Small intestine (tissue), 7 donors: ENCODE measurements at regions not wholly inside any gene's neighbourhood (a gene's known extent, or its start where the extent isn't known, plus 50 kb on each side); places are given as distances from the start of the nearest gene placed in this dataset.

Experiments used
- DNase-seq, 2 donors: peaks; one replicate each; pipeline versions ENCODE4 v3.0.0 to v3.0.0-alpha.2; 2013
- FAIRE-seq: peaks from 2 replicates; lab custom pipeline; 2012; peaks lifted over from hg19 to GRCh38; lab: Jason Lieb, UNC
- H3K27ac ChIP-seq, 3 donors: one replicate each; pipeline ENCODE4 v1.5.1; 2013; ENCODE audit warnings: low read length in 2 of 3, mild to moderate bottlenecking in 2 of 3, control low read depth in 1 of 3, inconsistent platforms in 1 of 3, low read depth in 1 of 3, moderate library complexity in 1 of 3
- H3K27me3 ChIP-seq, 3 donors: one replicate each; pipeline ENCODE4 v1.6.1; 2013; ENCODE audit warnings: low read length in 3 of 3, inconsistent platforms in 1 of 3; ENCODE audit not compliant: control insufficient read depth in 3 of 3, insufficient read depth in 3 of 3
- H3K36me3 ChIP-seq, 3 donors: one replicate each; pipeline ENCODE4 v1.6.1; 2013; ENCODE audit warnings: low read length in 3 of 3, inconsistent platforms in 1 of 3, low read depth in 1 of 3, mild to moderate bottlenecking in 1 of 3, moderate library complexity in 1 of 3; ENCODE audit not compliant: control insufficient read depth in 3 of 3, insufficient read depth in 2 of 3
- H3K4me1 ChIP-seq, 3 donors: one replicate each; pipeline ENCODE4 v1.6.1; 2013; ENCODE audit warnings: low read length in 2 of 3, inconsistent platforms in 1 of 3, low read depth in 1 of 3, mild to moderate bottlenecking in 1 of 3, moderate library complexity in 1 of 3; ENCODE audit not compliant: control insufficient read depth in 3 of 3, insufficient read depth in 2 of 3
- H3K4me3 ChIP-seq, 3 donors: one replicate each; pipeline ENCODE4 v1.5.1; 2013; ENCODE audit warnings: low read length in 3 of 3, control low read depth in 1 of 3, inconsistent platforms in 1 of 3, low read depth in 1 of 3, mild to moderate bottlenecking in 1 of 3, moderate library complexity in 1 of 3
- H3K9me3 ChIP-seq, 2 donors: one replicate each; pipeline ENCODE4 v1.6.1; 2013; ENCODE audit warnings: low read depth in 1 of 2, low read length in 1 of 2; ENCODE audit not compliant: control insufficient read depth in 2 of 2, insufficient read depth in 1 of 2
- WGBS, 3 donors: extraction: QIAGEN DNeasy Blood & Tissue Kit; methylation state at CpG; one replicate each; pipeline ENCODE4 v1.1.7; 2013; 5-methylcytosine and 5-hydroxymethylcytosine counted together
- donor health status: healthy with polysubstance abuse.
- donor health status: control.
- donor health status: control.
- donor health status: Bipolar disorder and iron deficiency.
- donor health status: healthy.

DNA sequence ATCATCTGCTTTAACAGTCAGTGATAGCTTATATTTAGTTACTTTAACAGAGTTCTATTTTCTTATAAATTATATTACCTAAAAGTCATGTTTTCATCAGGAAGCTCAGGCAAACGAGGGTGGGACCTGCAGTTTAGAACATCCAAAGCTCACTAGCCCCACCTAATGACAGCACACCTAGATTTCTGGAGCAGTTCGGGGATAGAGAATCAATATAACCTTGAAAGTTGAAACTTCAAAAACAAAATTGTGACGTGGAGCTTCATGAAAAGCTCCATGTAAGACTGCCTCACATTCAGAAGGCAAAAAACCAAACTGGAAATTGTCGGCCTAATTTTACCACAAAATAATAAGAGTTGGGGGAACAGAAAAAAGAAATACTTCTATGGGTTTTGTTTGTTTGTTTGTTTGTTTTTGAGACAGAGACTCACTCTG is 185.9 kb upstream of the CCDC150 start:
- DNase-seq = peak; percentile 20 to 31
- FAIRE-seq = no peak

DNA sequence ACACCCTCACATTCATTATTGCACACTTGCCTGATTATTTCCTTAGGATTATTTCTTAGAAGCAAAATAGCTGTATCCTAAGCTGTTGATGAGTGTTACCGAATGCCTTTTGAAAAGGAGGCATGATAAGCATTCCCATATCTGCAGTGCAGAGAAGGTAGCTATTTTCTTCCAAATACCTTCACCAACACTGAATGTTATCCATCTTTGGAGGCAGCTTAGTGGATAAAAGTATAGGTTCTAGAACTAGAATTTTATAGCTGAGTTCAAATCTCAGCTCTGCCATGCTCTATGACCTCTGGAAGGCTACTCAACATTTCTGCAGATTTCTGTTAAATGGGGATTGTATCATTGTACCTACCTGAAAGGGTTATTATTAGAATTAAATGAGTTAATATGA is 185.0 kb upstream of the CCDC150 start:
- Histone ChIP-seq H3K4me1 (no peaks in the 10 kb centered on the region), H3K36me3 (no peaks in the 10 kb centered on the region), H3K4me3 (no peak overlapping the region), H3K27ac (no peak overlapping the region), H3K9me3 (no peaks in the 10 kb centered on the region), H3K27me3 (no peaks in the 10 kb centered on the region)
- no peak for FAIRE-seq
- 89 to 97% (median 94%) methylated on average over 1 of the region's 1 CpG for WGBS, 3 donors
- no peak for DNase-seq

More for the DNA sequence above, 185.9 kb upstream of the CCDC150 start:
- Histone ChIP-seq H3K4me1 (no peaks in the 10 kb centered on the region), H3K9me3 (no peaks in the 10 kb centered on the region), H3K27me3 (no peaks in the 10 kb centered on the region), H3K27ac (no peak overlapping the region), H3K36me3 (no peaks in the 10 kb centered on the region), H3K4me3 (no peak overlapping the region)
- 5 to 11% (median 7%) methylated on average over 4 of the region's 4 CpGs for WGBS, 3 donors

DNA sequence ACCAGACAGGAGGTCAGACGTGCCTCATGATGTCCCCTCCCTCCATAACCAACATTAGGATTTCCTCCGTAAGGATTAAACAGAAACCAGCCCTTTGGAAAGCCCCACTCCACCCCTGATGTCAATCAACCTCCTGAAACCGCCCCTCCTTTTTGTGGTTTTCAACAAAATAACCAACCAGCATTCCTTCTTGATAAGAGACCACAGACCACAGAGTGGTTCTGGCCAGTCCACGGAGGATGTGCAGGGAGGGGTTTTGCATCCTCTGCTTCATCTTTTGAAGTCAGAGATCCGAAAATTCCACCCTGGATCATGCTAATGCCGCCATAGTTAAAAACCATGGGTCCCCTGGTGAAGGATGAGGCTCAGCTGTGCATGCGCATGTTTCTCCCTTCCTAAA is 180.0 kb upstream of the CCDC150 start:
- Histone ChIP-seq H3K27me3 (no peaks in the 10 kb centered on the region), H3K4me1 (no peaks in the 10 kb centered on the region), H3K36me3 (no peaks in the 10 kb centered on the region), H3K4me3 (no peak overlapping the region), H3K27ac (no peak overlapping the region), H3K9me3 (no peaks in the 10 kb centered on the region)
- FAIRE-seq = no peak
- DNase-seq = no peak
- WGBS, 3 donors = 40 to 52% (median 43%) methylated on average over 7 of the region's 7 CpGs

DNA sequence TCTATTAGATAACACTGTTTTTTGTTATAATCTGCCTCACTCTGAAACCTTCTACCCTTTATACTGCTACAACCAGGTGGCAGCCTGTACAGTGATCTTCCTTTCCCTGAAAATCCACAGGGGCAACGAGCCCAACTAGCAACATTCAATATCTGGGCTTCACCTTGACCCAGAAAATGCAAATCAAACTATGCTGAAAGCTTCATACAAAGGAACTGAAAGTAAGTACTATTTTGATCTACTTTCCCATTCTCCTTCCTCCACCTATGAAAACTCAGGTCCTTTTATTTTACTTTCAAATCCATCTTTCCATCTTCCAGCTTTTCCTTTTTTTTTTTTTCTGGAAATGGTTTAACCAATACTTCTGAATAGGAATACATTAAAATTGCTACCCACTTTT is 175.8 kb upstream of the CCDC150 start:
- no peak overlapping the region for H3K4me3 ChIP-seq
- 17 to 38% (median 28%) methylated on average over 1 of the region's 1 CpG for WGBS, 3 donors
- H3K27ac ChIP-seq = no peak overlapping the region
- H3K4me1 ChIP-seq = no peaks in the 10 kb centered on the region
- FAIRE-seq (no peak), DNase-seq (no peak)
- no peaks in the 10 kb centered on the region for H3K36me3 ChIP-seq
- no peaks in the 10 kb centered on the region for H3K27me3 ChIP-seq
- no peaks in the 10 kb centered on the region for H3K9me3 ChIP-seq

DNA sequence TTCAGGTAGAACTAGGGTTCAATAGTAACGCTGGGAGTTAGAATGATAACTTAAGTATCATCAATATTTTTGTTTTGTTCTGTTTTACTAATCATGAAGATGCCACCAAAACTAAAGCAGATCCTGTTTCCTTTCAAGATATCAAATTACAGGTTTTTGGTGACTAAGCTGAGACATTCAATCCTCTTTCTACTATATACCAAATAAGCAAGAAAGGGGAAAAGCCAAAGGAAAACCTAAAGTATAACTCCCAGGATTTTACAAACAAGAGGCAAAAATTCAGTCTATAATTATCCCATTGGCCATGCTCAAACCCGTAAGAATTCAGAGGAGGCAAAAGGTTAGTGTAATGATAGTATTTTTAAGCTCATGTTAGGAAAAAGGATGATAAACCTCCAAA is 175.2 kb upstream of the CCDC150 start:
- Histone ChIP-seq H3K4me3 (no peak overlapping the region), H3K27ac (no peak overlapping the region), H3K9me3 (no peaks in the 10 kb centered on the region), H3K36me3 (no peaks in the 10 kb centered on the region), H3K4me1 (no peaks in the 10 kb centered on the region), H3K27me3 (no peaks in the 10 kb centered on the region)
- WGBS, 3 donors = 80 to 86% (median 85%) methylated on average over 2 of the region's 2 CpGs
- DNase-seq (no peak), FAIRE-seq (no peak)

DNA sequence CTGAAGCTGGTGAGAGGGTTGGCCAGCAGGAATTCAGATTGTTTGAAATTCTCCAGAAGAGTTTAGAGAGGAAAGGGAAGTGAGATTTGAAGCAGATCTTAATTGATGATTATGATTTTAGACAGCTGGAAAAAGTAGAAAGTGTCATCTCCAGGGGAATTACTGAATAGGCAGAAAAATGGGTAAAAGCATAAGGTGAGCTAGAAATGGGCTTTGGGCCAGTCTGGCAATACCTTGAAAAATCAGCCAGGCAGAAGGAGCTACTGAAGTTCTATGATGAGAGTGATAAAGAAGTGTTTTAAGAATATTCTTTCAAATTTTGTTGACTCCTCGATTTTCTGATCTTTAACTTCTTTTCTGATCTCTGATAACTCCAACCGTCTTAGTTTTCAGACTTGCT is 172.9 kb upstream of the CCDC150 start:
- Histone ChIP-seq H3K36me3 (no peaks in the 10 kb centered on the region), H3K4me3 (no peak overlapping the region), H3K27ac (no peak overlapping the region), H3K4me1 (no peaks in the 10 kb centered on the region), H3K27me3 (no peaks in the 10 kb centered on the region), H3K9me3 (no peaks in the 10 kb centered on the region)
- 58 to 66% (median 62%) methylated on average over 2 of the region's 2 CpGs for WGBS, 3 donors
- no peak for DNase-seq
- FAIRE-seq = no peak

DNA sequence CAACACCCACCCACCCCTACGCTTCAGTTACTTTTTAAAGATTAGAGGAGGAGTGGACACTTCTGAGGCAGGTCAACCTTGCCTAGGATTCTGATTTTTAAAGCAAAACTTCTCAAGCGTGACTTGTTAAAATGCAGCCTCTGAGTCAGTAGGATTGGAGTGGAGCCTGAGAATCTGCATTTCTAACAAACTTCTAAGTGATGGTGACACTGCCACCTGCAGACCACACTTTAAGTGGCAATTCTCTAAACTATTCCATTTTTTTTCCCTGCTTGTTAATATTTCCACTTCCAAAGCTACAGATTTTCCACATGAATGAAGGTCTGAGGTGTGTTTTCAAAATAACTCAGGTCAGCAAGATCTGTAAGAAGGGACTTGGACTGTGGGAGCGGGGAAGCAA is 171.1 kb upstream of the CCDC150 start:
- WGBS, 3 donors = 75 to 91% (median 89%) methylated on average over 3 of the region's 3 CpGs
- Histone ChIP-seq H3K4me3 (no peak overlapping the region), H3K36me3 (no peaks in the 10 kb centered on the region), H3K27me3 (no peaks in the 10 kb centered on the region), H3K9me3 (no peaks in the 10 kb centered on the region), H3K4me1 (no peaks in the 10 kb centered on the region), H3K27ac (no peak overlapping the region)
- no peak for DNase-seq
- FAIRE-seq = no peak

DNA sequence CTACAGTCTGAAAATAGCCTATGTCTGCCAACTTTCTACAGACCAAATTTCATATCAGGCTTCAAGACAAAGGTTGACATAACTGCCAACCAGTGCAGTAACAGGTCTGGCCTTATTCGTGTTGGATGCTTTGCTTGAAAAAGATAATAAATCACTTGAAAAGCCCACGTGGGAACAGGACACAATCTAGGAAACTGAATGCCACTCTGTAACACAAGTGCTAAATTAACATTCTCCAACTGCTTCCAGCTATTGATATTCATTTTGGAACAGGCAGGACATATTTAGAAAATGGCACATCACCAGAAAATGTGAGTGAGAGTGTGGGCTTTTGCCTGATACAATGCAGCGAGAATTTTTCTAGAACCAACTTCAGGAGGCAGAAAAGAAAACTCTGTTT is 165.9 kb upstream of the CCDC150 start:
- DNase-seq (no peak), FAIRE-seq (no peak)
- no peaks in the 10 kb centered on the region for H3K4me1 ChIP-seq
- no peaks in the 10 kb centered on the region for H3K27me3 ChIP-seq
- no peak overlapping the region for H3K27ac ChIP-seq
- no peak overlapping the region for H3K4me3 ChIP-seq
- H3K36me3 ChIP-seq = no peaks in the 10 kb centered on the region
- no peaks in the 10 kb centered on the region for H3K9me3 ChIP-seq
- 35 to 44% (median 39%) methylated on average over 3 of the region's 3 CpGs for WGBS, 3 donors

DNA sequence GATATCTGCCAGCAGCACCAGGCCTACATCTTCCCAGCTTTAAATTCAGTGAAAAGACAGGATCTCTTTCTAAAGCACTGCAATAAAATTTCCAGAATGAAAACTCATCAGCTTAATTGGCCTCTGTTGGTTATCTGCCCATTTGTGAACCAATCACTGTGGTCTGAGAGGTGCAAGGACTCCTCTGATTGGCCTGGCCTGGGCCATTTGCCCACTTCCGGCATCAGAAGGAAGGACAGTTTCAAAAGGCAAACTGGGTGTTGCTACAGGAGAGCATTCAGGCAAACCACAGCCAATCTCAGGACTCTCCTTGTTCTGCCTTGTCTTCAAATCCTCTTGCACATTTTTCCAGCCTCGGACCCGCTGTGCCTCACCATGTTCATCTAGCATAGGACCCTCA is 163.9 kb upstream of the CCDC150 start:
- Histone ChIP-seq H3K36me3 (no peaks in the 10 kb centered on the region), H3K9me3 (no peaks in the 10 kb centered on the region), H3K27me3 (no peaks in the 10 kb centered on the region), H3K27ac (no peak overlapping the region), H3K4me3 (no peak overlapping the region), H3K4me1 (no peaks in the 10 kb centered on the region)
- WGBS, 3 donors = 88 to 95% (median 93%) methylated on average over 3 of the region's 3 CpGs
- no peak for DNase-seq
- no peak for FAIRE-seq
